Osteoblast (primary cell): ENCODE measurements at regions not wholly inside any gene's neighbourhood (a gene's known extent, or its start where the extent isn't known, plus 50 kb on each side); places are given as distances from the start of the nearest gene placed in this dataset.

ENCODE experiments used
- DNase-seq: peaks from one replicate; pipeline ENCODE4 v3.0.0; 2011; ENCODE audit warnings: low spot score, mixed read lengths; ENCODE audit not compliant: insufficient read length; ENCODE audit errors: missing footprints
- H2AFZ ChIP-seq: 2 replicates; pipeline ENCODE4 v1.6.0; 2011; ENCODE audit warnings: mild to moderate bottlenecking, low read length
- H3K27ac ChIP-seq: 2 replicates; pipeline ENCODE4 v1.5.1; 2011; ENCODE audit warnings: mild to moderate bottlenecking, low read depth, low read length, moderate library complexity
- H3K27me3 ChIP-seq: 2 replicates; pipeline ENCODE4 v1.6.0; 2012; ENCODE audit warnings: mild to moderate bottlenecking, control low read depth, inconsistent platforms, low read length, moderate library complexity; ENCODE audit not compliant: insufficient read depth
- H3K36me3 ChIP-seq: 2 replicates; pipeline ENCODE4 v1.5.1; 2011; ENCODE audit warnings: mild to moderate bottlenecking, low read length, control low read depth, moderate library complexity; ENCODE audit not compliant: insufficient read depth
- H3K4me1 ChIP-seq: 2 replicates; pipeline ENCODE4 v1.5.1; 2011; ENCODE audit warnings: mild to moderate bottlenecking, low read length, control low read depth, moderate library complexity; ENCODE audit not compliant: insufficient read depth
- H3K4me2 ChIP-seq: 2 replicates; pipeline ENCODE4 v1.6.0; 2011; ENCODE audit warnings: mild to moderate bottlenecking, low read length; ENCODE audit not compliant: insufficient read depth
- H3K4me3 ChIP-seq: fragments of 200-600 bp; sonication (generic); 3 replicates; pipeline ENCODE4 v1.5.1; 2012; ENCODE audit warnings: mild to moderate bottlenecking, low read length, inconsistent platforms; ENCODE audit not compliant: insufficient read depth
- H3K79me2 ChIP-seq: 2 replicates; pipeline ENCODE4 v1.6.0; 2012; ENCODE audit warnings: mild to moderate bottlenecking, low read length, control low read depth, inconsistent platforms; ENCODE audit not compliant: insufficient read depth
- H3K9me3 ChIP-seq: 2 replicates; pipeline ENCODE4 v1.5.1; 2011; ENCODE audit warnings: low read depth, low read length, control low read depth
- H4K20me1 ChIP-seq: 2 replicates; pipeline ENCODE4 v1.6.0; 2012; ENCODE audit warnings: mild to moderate bottlenecking, low read length, control low read depth; ENCODE audit not compliant: insufficient read depth
- CTCF ChIP-seq: IDR thresholded peaks from 2 replicates; pipeline ENCODE4 v1.5.1; 2011; ENCODE audit warnings: mild to moderate bottlenecking, low read depth, low read length, moderate library complexity; ENCODE audit errors: extremely low read depth

- H3K27me3 ChIP-seq: peaks cover 8% of the 10 kb centered on the region
- H3K9me3 ChIP-seq: no peaks in the 10 kb centered on the region
- H3K36me3 ChIP-seq: no peaks in the 10 kb centered on the region
- H3K27ac ChIP-seq: no peak overlapping the region
- no peak overlapping the region for H3K4me3 ChIP-seq
- no peak overlapping the region for H3K4me2 ChIP-seq
- H3K79me2 ChIP-seq: no peaks in the 10 kb centered on the region
- H2AFZ ChIP-seq: no peak overlapping the region
- H4K20me1 ChIP-seq: no peaks in the 10 kb centered on the region
- no peak for DNase-seq
- no peak for TF ChIP-seq CTCF
- H3K4me1 ChIP-seq: no peaks in the 10 kb centered on the region
Observed at GRCh38 chr7:142345811-142346210, 88.0 kb upstream of the PRSS58 start.

- H3K9me3 ChIP-seq: no peaks in the 10 kb centered on the region
- no peaks in the 10 kb centered on the region for H3K79me2 ChIP-seq
- peaks cover 3% of the 10 kb centered on the region for H3K27me3 ChIP-seq
- peak; percentile 84 for DNase-seq
- no peak overlapping the region for H2AFZ ChIP-seq
- H3K4me1 ChIP-seq: no peaks in the 10 kb centered on the region
- peak; percentile 46 for TF ChIP-seq CTCF
- no peaks in the 10 kb centered on the region for H4K20me1 ChIP-seq
- H3K4me3 ChIP-seq: no peak overlapping the region
- H3K4me2 ChIP-seq: no peak overlapping the region
- H3K27ac ChIP-seq: no peak overlapping the region
- no peaks in the 10 kb centered on the region for H3K36me3 ChIP-seq
Observed at GRCh38 chr7:142338633-142339501, 81.0 kb upstream of the PRSS58 start.

- Histone ChIP-seq H3K27ac (no peak overlapping the region), H4K20me1 (no peaks in the 10 kb centered on the region), H3K27me3 (peaks cover 3% of the 10 kb centered on the region), H3K4me3 (no peak overlapping the region), H3K4me2 (no peak overlapping the region), H2AFZ (no peak overlapping the region), H3K79me2 (no peaks in the 10 kb centered on the region), H3K4me1 (no peaks in the 10 kb centered on the region), H3K36me3 (no peaks in the 10 kb centered on the region), H3K9me3 (no peaks in the 10 kb centered on the region)
- no peak for DNase-seq
- no peak for TF ChIP-seq CTCF
Observed at GRCh38 chr7:142337054-142338001, 79.5 kb upstream of the PRSS58 start.

- Histone ChIP-seq H3K9me3 (no peaks in the 10 kb centered on the region), H2AFZ (no peak overlapping the region), H3K27ac (no peak overlapping the region), H3K79me2 (no peaks in the 10 kb centered on the region), H3K27me3 (peaks cover 6% of the 10 kb centered on the region), H3K36me3 (no peaks in the 10 kb centered on the region), H3K4me3 (no peak overlapping the region), H4K20me1 (no peaks in the 10 kb centered on the region), H3K4me2 (no peak overlapping the region), H3K4me1 (no peaks in the 10 kb centered on the region)
- no peak for TF ChIP-seq CTCF
- peak; percentile 27 for DNase-seq
Observed at GRCh38 chr7:142334806-142335205, 76.9 kb upstream of the PRSS58 start.
